H1 (cell line): ENCODE measurements at regions not wholly inside any gene's neighbourhood (a gene's known extent, or its start where the extent isn't known, plus 50 kb on each side); places are given as distances from the start of the nearest gene placed in this dataset.

ENCODE experiments used
- RFX5 ChIP-seq: IDR thresholded peaks from 2 replicates; pipeline ENCODE4 v1.6.1; 2011; ENCODE audit warnings: low read depth, low read length, improper control_type of control experiment, borderline replicate concordance
- SIX5 ChIP-seq: IDR thresholded peaks from 2 replicates; pipeline ENCODE4 v1.6.1; 2011; ENCODE audit warnings: mild to moderate bottlenecking, low read depth, low read length

- TF ChIP-seq RFX5 (no peak), SIX5 (no peak)
- TF ChIP-seq, all 59 proteins: peak for 0
These were observed 343.9 kb downstream of the MAGEB5 start (continued) for GRCh38 chrX:26559855-26560254.
